H9 (cell line): ENCODE measurements at regions not wholly inside any gene's neighbourhood (a gene's known extent, or its start where the extent isn't known, plus 50 kb on each side); places are given as distances from the start of the nearest gene placed in this dataset.

ENCODE experiments used
- DNase-seq: peaks from one replicate; pipeline ENCODE4 v3.0.0-alpha.2; 2017
- H2AFZ ChIP-seq: one replicate; pipeline ENCODE4 v1.6.1; 2013; ENCODE audit warnings: mild to moderate bottlenecking, low read length, control low read depth, moderate library complexity
- H2AK5ac ChIP-seq: 2 replicates; pipeline ENCODE4 v1.6.1; 2013; ENCODE audit warnings: low read length, control low read depth, mixed read lengths; ENCODE audit not compliant: insufficient read length
- H2BK120ac ChIP-seq: one replicate; pipeline ENCODE4 v1.6.1; 2013; ENCODE audit warnings: low read depth, mild to moderate bottlenecking, low read length, control low read depth, inconsistent platforms; ENCODE audit not compliant: poor library complexity, severe bottlenecking
- H2BK12ac ChIP-seq: 2 replicates; pipeline ENCODE4 v1.6.1; 2013; ENCODE audit warnings: low read length, control low read depth, mixed read lengths, low read depth; ENCODE audit not compliant: insufficient read length
- H2BK15ac ChIP-seq: 2 replicates; pipeline ENCODE4 v1.6.1; 2013; ENCODE audit warnings: low read depth, low read length, control low read depth
- H2BK20ac ChIP-seq: one replicate; pipeline ENCODE4 v1.6.1; 2013; ENCODE audit warnings: low read depth, mild to moderate bottlenecking, low read length, control low read depth, inconsistent platforms; ENCODE audit not compliant: poor library complexity, severe bottlenecking
- H2BK5ac ChIP-seq: 2 replicates; pipeline ENCODE4 v1.6.1; 2013; ENCODE audit warnings: low read length, control low read depth, mixed read lengths; ENCODE audit not compliant: insufficient read length
- H3K14ac ChIP-seq: 2 replicates; pipeline ENCODE4 v1.6.1; 2013; ENCODE audit warnings: low read length, control low read depth; ENCODE audit not compliant: insufficient read depth
- H3K18ac ChIP-seq: 2 replicates; pipeline ENCODE4 v1.6.1; 2013; ENCODE audit warnings: low read depth, mild to moderate bottlenecking, mixed read lengths, low read length, control low read depth; ENCODE audit not compliant: insufficient read length
- H3K23ac ChIP-seq: 2 replicates; pipeline ENCODE4 v1.6.1; 2013; ENCODE audit warnings: low read length, control low read depth, mixed read lengths, low read depth; ENCODE audit not compliant: insufficient read length
- H3K23me2 ChIP-seq: 2 replicates; pipeline ENCODE4 v1.6.1; 2013; ENCODE audit warnings: low read depth, mild to moderate bottlenecking, mixed read lengths, low read length, control low read depth; ENCODE audit not compliant: insufficient read length, poor library complexity, severe bottlenecking
- H3K27ac ChIP-seq: 2 replicates; pipeline ENCODE4 v1.5.1; 2013; ENCODE audit warnings: low read length, control low read depth, mixed read lengths, low read depth; ENCODE audit not compliant: insufficient read length
- H3K27me3 ChIP-seq: 2 replicates; pipeline ENCODE4 v1.6.1; 2013; ENCODE audit warnings: low read length, control low read depth, inconsistent platforms; ENCODE audit not compliant: insufficient read depth
- H3K4ac ChIP-seq: 2 replicates; pipeline ENCODE4 v1.6.1; 2013; ENCODE audit warnings: low read depth, mild to moderate bottlenecking, control low read depth, inconsistent platforms, low read length, moderate library complexity
- H3K4me1 ChIP-seq: 2 replicates; pipeline ENCODE4 v1.6.1; 2013; ENCODE audit warnings: low read length, control low read depth, inconsistent platforms; ENCODE audit not compliant: insufficient read depth
- H3K4me2 ChIP-seq: 2 replicates; pipeline ENCODE4 v1.6.1; 2013; ENCODE audit warnings: low read length, control low read depth, mixed read lengths; ENCODE audit not compliant: insufficient read length, insufficient read depth
- H3K56ac ChIP-seq: 2 replicates; pipeline ENCODE4 v1.6.1; 2013; ENCODE audit warnings: low read depth, mild to moderate bottlenecking, mixed read lengths, low read length, control low read depth; ENCODE audit not compliant: insufficient read length
- H3K79me1 ChIP-seq: 2 replicates; pipeline ENCODE4 v1.6.1; 2013; ENCODE audit warnings: low read depth, mild to moderate bottlenecking, moderate library complexity, low read length, control low read depth, inconsistent platforms; ENCODE audit not compliant: insufficient read depth, poor library complexity, severe bottlenecking
- H3K79me2 ChIP-seq: 2 replicates; pipeline ENCODE4 v1.6.1; 2013; ENCODE audit warnings: low read length, control low read depth, inconsistent platforms; ENCODE audit not compliant: insufficient read depth
- H3K9ac ChIP-seq: 2 replicates; pipeline ENCODE4 v1.6.1; 2013; ENCODE audit warnings: low read length, control low read depth, mixed read lengths; ENCODE audit not compliant: insufficient read length; ENCODE audit errors: extremely low read depth
- H3K9me3 ChIP-seq: one replicate; pipeline ENCODE4 v1.6.1; 2013; ENCODE audit warnings: low read depth, low read length, inconsistent platforms; ENCODE audit not compliant: control insufficient read depth
- H3T11ph ChIP-seq: one replicate; pipeline ENCODE4 v1.6.1; 2013; ENCODE audit warnings: mild to moderate bottlenecking, low read length, control low read depth, inconsistent platforms
- H4K20me1 ChIP-seq: one replicate; pipeline ENCODE4 v1.6.1; 2013; ENCODE audit not compliant: control insufficient read depth, insufficient read length, insufficient read depth
- H4K5ac ChIP-seq: 2 replicates; pipeline ENCODE4 v1.6.1; 2013; ENCODE audit warnings: low read depth, mild to moderate bottlenecking, mixed read lengths, low read length, control low read depth; ENCODE audit not compliant: insufficient read length
- H4K8ac ChIP-seq: replicated peaks from 2 replicates; pipeline ENCODE4 v1.6.1; 2013; ENCODE audit warnings: low read length, control low read depth, mixed read lengths, low read depth; ENCODE audit not compliant: insufficient read length
- H4K91ac ChIP-seq: 2 replicates; pipeline ENCODE4 v1.6.1; 2013; ENCODE audit warnings: low read depth, mild to moderate bottlenecking, moderate library complexity, mixed read lengths, low read length, control low read depth; ENCODE audit not compliant: insufficient read length
- H3K27ac Mint-ChIP-seq, 3 experiments: 2 replicates in 2 of 3; 3 replicates in 1 of 3; pipeline ENCODE4 v1.8.0; 2020 to 2021; ENCODE audit warnings: mixed read lengths in 3 of 3, mild to moderate bottlenecking in 1 of 3, moderate library complexity in 1 of 3
- H3K27me3 Mint-ChIP-seq: 2 replicates; pipeline ENCODE4 v1.8.0; 2021; ENCODE audit warnings: low read depth, mild to moderate bottlenecking, moderate library complexity, mixed read lengths
- H3K36me3 Mint-ChIP-seq, 3 experiments: 2 replicates in 2 of 3; 3 replicates in 1 of 3; pipeline ENCODE4 v1.8.0; 2020 to 2021; ENCODE audit warnings: low read depth in 3 of 3, mixed read lengths in 3 of 3; ENCODE audit not compliant: insufficient read depth in 1 of 3
- H3K4me1 Mint-ChIP-seq, 2 experiments: 2 replicates each; pipeline ENCODE4 v1.8.0; 2020; ENCODE audit warnings: mixed read lengths in 2 of 2
- H3K4me3 Mint-ChIP-seq, 2 experiments: 2 replicates in 1 of 2; 3 replicates in 1 of 2; pipeline ENCODE4 v1.8.0; 2020 to 2021; ENCODE audit warnings: mild to moderate bottlenecking in 2 of 2, mixed read lengths in 2 of 2, moderate library complexity in 1 of 2
- H3K9me3 Mint-ChIP-seq, 2 experiments: 2 replicates in 1 of 2; 3 replicates in 1 of 2; pipeline ENCODE4 v1.8.0; 2020; ENCODE audit warnings: mild to moderate bottlenecking in 2 of 2, mixed read lengths in 2 of 2, moderate library complexity in 1 of 2
- WGBS: extraction: QIAGEN DNeasy Blood & Tissue Kit; methylation state at CpG from one replicate; pipeline ENCODE4 v1.1.7; 2013; ENCODE audit warnings: missing lambda C conversion rate, low lambda C conversion rate, mixed read lengths; ENCODE audit not compliant: insufficient read length; ENCODE audit errors: extremely low coverage; 5-methylcytosine and 5-hydroxymethylcytosine counted together
- TF ChIP-seq, protein P1 (sequence below): fragments of 200-600 bp; sonication (generic); conservative IDR thresholded peaks from 3 replicates; pipeline ENCODE4 v1.8.0; 2021; ENCODE audit warnings: antibody characterized with exemption, mild to moderate bottlenecking

DNA sequence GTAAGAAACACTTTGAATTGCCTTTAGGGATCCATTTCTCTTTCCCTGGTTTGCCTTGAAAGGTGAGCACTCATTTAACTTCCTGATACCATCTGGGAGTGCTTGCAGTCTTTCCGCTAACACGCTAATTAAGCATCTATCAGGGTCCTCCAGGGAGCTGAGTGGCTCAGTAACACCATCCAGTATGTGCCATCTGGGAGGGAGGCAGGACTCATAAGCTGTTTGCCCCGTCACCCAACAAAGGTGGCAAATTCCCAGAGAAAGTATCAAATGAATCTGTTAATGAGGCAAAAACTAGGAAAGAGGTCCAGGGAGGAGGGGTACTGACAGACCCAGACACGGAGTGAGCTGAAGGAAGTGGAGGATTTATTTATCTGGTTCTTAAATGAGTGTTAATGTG is 430.9 kb downstream of the HLX start:
- Histone ChIP-seq H4K20me1 (no peaks in the 10 kb centered on the region), H3K79me1 (no peaks in the 10 kb centered on the region), H3K79me2 (no peaks in the 10 kb centered on the region), H2BK20ac (no peak overlapping the region), H4K5ac (no peak overlapping the region), H2BK120ac (no peak overlapping the region), H2AFZ (no peak overlapping the region), H3K23me2 (no peaks in the 10 kb centered on the region), H2BK5ac (no peak overlapping the region), H2BK12ac (no peak overlapping the region), H3K14ac (no peak overlapping the region), H3K27ac (no peak overlapping the region), H2BK15ac (no peak overlapping the region), H3K9me3 (no peaks in the 10 kb centered on the region), H4K91ac (no peak overlapping the region), H4K8ac (no peak overlapping the region), H3T11ph (no peak overlapping the region), H3K18ac (no peak overlapping the region), H3K56ac (no peak overlapping the region), H3K27me3 (no peaks in the 10 kb centered on the region), H3K9ac (no peak overlapping the region), H3K4me2 (no peak overlapping the region), H3K4ac (no peak overlapping the region), H3K4me1 (no peaks in the 10 kb centered on the region), H3K23ac (no peak overlapping the region), H2AK5ac (no peak overlapping the region)
- Mint-ChIP-seq H3K36me3 (peaks cover 0 to 5% (median 0%) of the 10 kb centered on the region in 3 experiments; a peak in 2 of 7 replicates), H3K9me3 (0 out of 5 replicates have a peak, but pooled peaks cover 0 to 4% of the 10 kb centered on the region in 2 experiments), H3K27ac (peak overlapping the region in 2 of 3 experiments; percentile 40 to 56; a peak in 4 of 7 replicates), H3K4me1 (peaks cover 4 to 16% of the 10 kb centered on the region in 2 experiments), H3K27me3 (no peaks in the 10 kb centered on the region), H3K4me3 (no peak overlapping the region)
- no peak for DNase-seq
- no CpG with 5 or more reads among the region's 4 CpGs for WGBS
- TF ChIP-seq, protein P1, sequence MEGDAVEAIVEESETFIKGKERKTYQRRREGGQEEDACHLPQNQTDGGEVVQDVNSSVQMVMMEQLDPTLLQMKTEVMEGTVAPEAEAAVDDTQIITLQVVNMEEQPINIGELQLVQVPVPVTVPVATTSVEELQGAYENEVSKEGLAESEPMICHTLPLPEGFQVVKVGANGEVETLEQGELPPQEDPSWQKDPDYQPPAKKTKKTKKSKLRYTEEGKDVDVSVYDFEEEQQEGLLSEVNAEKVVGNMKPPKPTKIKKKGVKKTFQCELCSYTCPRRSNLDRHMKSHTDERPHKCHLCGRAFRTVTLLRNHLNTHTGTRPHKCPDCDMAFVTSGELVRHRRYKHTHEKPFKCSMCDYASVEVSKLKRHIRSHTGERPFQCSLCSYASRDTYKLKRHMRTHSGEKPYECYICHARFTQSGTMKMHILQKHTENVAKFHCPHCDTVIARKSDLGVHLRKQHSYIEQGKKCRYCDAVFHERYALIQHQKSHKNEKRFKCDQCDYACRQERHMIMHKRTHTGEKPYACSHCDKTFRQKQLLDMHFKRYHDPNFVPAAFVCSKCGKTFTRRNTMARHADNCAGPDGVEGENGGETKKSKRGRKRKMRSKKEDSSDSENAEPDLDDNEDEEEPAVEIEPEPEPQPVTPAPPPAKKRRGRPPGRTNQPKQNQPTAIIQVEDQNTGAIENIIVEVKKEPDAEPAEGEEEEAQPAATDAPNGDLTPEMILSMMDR = no peak
